ENCODE measurements at regions not wholly inside any gene's neighbourhood (a gene's known extent, or its start where the extent isn't known, plus 50 kb on each side); places are given as distances from the start of the nearest gene placed in this dataset.

DNA sequence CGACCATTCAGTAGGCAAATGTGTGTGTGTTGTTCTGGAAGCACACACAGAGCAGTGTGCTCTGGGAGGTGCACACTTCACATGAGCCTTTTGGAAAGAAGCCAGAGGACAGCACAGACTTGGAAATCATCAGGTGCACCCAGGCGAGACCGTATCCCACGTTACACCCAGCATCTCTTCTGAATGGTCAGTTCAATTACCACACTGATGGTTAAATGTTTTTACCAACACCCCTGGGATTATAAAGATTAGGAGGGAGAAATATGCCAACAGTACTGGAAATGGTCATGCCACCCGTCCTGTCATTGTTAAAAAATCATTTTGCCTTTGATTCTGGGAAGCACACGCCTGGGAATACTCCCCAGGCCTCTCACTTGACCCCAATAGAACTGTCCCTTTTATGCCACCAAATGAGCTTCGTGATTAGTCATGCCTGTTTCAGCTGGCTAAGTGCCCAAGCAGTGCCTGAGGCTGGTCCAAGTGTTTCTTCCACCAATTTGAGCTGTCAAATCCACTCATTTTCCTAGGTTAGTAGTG lies 183.7 kb downstream of the NRP2 start:
- TF ChIP-seq, protein P1, sequence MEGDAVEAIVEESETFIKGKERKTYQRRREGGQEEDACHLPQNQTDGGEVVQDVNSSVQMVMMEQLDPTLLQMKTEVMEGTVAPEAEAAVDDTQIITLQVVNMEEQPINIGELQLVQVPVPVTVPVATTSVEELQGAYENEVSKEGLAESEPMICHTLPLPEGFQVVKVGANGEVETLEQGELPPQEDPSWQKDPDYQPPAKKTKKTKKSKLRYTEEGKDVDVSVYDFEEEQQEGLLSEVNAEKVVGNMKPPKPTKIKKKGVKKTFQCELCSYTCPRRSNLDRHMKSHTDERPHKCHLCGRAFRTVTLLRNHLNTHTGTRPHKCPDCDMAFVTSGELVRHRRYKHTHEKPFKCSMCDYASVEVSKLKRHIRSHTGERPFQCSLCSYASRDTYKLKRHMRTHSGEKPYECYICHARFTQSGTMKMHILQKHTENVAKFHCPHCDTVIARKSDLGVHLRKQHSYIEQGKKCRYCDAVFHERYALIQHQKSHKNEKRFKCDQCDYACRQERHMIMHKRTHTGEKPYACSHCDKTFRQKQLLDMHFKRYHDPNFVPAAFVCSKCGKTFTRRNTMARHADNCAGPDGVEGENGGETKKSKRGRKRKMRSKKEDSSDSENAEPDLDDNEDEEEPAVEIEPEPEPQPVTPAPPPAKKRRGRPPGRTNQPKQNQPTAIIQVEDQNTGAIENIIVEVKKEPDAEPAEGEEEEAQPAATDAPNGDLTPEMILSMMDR (IDR thresholded peaks at IDR 0.05), result no peak
- TF ChIP-seq POLR2A (IDR thresholded peaks at IDR 0.05), result no peak
